WTC11 (cell line): ENCODE measurements at regions not wholly inside any gene's neighbourhood (a gene's known extent, or its start where the extent isn't known, plus 50 kb on each side); places are given as distances from the start of the nearest gene placed in this dataset.

ENCODE experiments used
- ATAC-seq: fragments of 200-7000 bp; cut with Tn5 transposase; 2 replicates; pipeline ENCODE4 v1.10.0; 2021; ENCODE audit warnings: mild to moderate bottlenecking, moderate library complexity
- CTCF ChIA-PET: fragments of 300-600 bp; sonication (Branson Sonifier 250); formaldehyde crosslinking; loops from one replicate; lab custom pipeline; 2021; ENCODE audit warnings: antibody characterized with exemption; lab: Charles Lee
- POLR2A ChIA-PET: fragments of 350-600 bp; sonication (Branson Sonifier 250); formaldehyde crosslinking; loops from one replicate; lab custom pipeline; 2021; ENCODE audit warnings: antibody characterized with exemption; lab: Charles Lee
- DNase-seq: peaks from one replicate; pipeline ENCODE4 v3.0.0; 2021; ENCODE audit warnings: low spot score
- H3K27ac Mint-ChIP-seq: 2 replicates; pipeline ENCODE4 v1.8.0; 2021; ENCODE audit warnings: mixed read lengths
- H3K27me3 Mint-ChIP-seq: 2 replicates; pipeline ENCODE4 v1.8.0; 2021; ENCODE audit warnings: low read depth, mild to moderate bottlenecking, moderate library complexity, mixed read lengths
- H3K36me3 Mint-ChIP-seq: 2 replicates; pipeline ENCODE4 v1.8.0; 2021; ENCODE audit warnings: mixed read lengths
- H3K4me1 Mint-ChIP-seq: 2 replicates; pipeline ENCODE4 v1.8.0; 2022; ENCODE audit warnings: mixed read lengths
- H3K4me3 Mint-ChIP-seq: 2 replicates; pipeline ENCODE4 v1.8.0; 2021; ENCODE audit warnings: mild to moderate bottlenecking, moderate library complexity, mixed read lengths
- H3K9me3 Mint-ChIP-seq: 2 replicates; pipeline ENCODE4 v1.8.0; 2021; ENCODE audit warnings: mixed read lengths
- ATF1 ChIP-seq: sonication (generic); formaldehyde crosslinking; IDR thresholded peaks from 2 replicates; pipeline ENCODE4 v1.8.1; 2023; ENCODE audit warnings: mild to moderate bottlenecking, moderate library complexity, missing genetic modification reagents
- FOXP1 ChIP-seq: sonication (generic); formaldehyde crosslinking; IDR thresholded peaks from 2 replicates; pipeline ENCODE4 v1.8.0; 2022; ENCODE audit warnings: missing genetic modification reagents, mild to moderate bottlenecking, moderate library complexity, borderline replicate concordance
- IRF1 ChIP-seq: sonication (generic); formaldehyde crosslinking; IDR thresholded peaks from 2 replicates; pipeline ENCODE4 v1.8.0; 2023; ENCODE audit warnings: missing genetic modification reagents
- PRDM15 ChIP-seq: sonication (generic); formaldehyde crosslinking; IDR thresholded peaks from 2 replicates; pipeline ENCODE4 v1.8.0; 2022; ENCODE audit warnings: missing genetic modification reagents
- SOX15 ChIP-seq: fragments of 250-450 bp; sonication (Bioruptor Pico); IDR thresholded peaks from 2 replicates; pipeline ENCODE4 v1.9.0; 2021; ENCODE audit warnings: mild to moderate bottlenecking
- ZBTB21 ChIP-seq: sonication (generic); formaldehyde crosslinking; IDR thresholded peaks from 2 replicates; pipeline ENCODE4 v1.8.1; 2023; ENCODE audit warnings: mild to moderate bottlenecking, missing genetic modification reagents, borderline replicate concordance
- ZNF121 ChIP-seq: sonication (generic); formaldehyde crosslinking; IDR thresholded peaks from 2 replicates; pipeline ENCODE4 v1.8.0; 2023; ENCODE audit warnings: missing genetic modification reagents
- ZNF138 ChIP-seq: sonication (generic); formaldehyde crosslinking; conservative IDR thresholded peaks from 2 replicates; pipeline ENCODE4 v1.8.1; 2022; ENCODE audit warnings: mild to moderate bottlenecking, moderate library complexity, missing genetic modification reagents
- ZNF232 ChIP-seq: sonication (generic); formaldehyde crosslinking; IDR thresholded peaks from 2 replicates; pipeline ENCODE4 v1.8.0; 2022; ENCODE audit warnings: mild to moderate bottlenecking, missing genetic modification reagents
- ZNF396 ChIP-seq: fragments of 250-450 bp; sonication (Bioruptor Pico); IDR thresholded peaks from 2 replicates; pipeline ENCODE4 v1.8.0; 2021; ENCODE audit warnings: mild to moderate bottlenecking, moderate library complexity, borderline replicate concordance
- TF ChIP-seq, protein P1 (sequence below): sonication (generic); formaldehyde crosslinking; IDR thresholded peaks from 2 replicates; pipeline ENCODE4 v1.8.0; 2022; ENCODE audit warnings: mild to moderate bottlenecking, missing genetic modification reagents
- TF ChIP-seq, protein P2 (sequence below): sonication (generic); formaldehyde crosslinking; IDR thresholded peaks from 2 replicates; pipeline ENCODE4 v1.8.1; 2023; ENCODE audit warnings: mild to moderate bottlenecking, missing genetic modification reagents, moderate library complexity
- TF ChIP-seq, protein P3 (sequence below): fragments of 250-450 bp; sonication (Bioruptor Pico); IDR thresholded peaks from 2 replicates; pipeline ENCODE4 v1.9.0; 2021; ENCODE audit warnings: mild to moderate bottlenecking

DNA sequence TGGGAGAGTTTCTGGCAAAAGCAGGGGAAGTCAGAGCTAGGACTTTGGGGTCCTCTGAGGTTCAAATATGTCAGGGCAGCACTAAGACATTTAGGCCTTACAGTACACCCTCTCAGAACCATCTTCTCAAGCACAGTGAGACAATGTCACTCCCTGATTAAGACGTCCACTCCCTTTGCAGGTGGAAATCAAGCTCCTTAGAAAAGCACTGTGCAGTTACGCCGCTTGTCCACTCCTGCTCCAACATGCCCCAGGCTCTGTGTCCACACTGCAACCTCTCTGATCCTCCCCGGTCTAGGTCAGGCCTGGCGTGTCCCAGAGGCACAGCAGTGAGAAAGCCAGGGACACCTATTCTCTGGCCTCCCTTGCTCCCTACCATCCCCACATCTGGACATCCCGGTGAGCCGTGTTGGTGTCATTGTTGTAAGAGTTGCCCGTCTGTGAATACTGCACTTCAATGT lies 528.6 kb upstream of the ID2 start (continued):
- TF ChIP-seq, protein P1, sequence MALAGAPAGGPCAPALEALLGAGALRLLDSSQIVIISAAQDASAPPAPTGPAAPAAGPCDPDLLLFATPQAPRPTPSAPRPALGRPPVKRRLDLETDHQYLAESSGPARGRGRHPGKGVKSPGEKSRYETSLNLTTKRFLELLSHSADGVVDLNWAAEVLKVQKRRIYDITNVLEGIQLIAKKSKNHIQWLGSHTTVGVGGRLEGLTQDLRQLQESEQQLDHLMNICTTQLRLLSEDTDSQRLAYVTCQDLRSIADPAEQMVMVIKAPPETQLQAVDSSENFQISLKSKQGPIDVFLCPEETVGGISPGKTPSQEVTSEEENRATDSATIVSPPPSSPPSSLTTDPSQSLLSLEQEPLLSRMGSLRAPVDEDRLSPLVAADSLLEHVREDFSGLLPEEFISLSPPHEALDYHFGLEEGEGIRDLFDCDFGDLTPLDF = no peak
- no peak for TF ChIP-seq ZNF121 (CRISPR knock-in tag)

DNA sequence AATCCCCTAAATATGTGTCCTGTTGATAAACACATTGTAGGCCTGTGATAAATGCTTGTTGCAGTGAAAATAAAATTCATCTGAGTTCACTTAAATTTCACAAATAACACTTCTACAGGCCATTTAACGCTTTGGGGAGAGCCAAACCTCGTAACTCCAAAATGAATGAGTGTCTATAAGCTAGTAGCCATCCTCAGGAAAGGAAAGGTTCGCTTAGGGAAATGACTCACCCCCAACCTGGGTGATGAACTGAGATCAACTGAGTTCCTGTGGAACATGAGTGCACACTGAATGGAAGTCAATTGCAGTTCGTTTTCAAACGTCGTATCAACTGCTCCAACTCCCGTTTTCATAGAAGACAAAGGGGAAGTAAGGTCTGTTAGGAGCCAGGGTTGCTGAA lies 527.6 kb upstream of the ID2 start:
- peaks cover 11% of the 10 kb centered on the region for H3K9me3 Mint-ChIP-seq
- TF ChIP-seq ZNF138 (CRISPR knock-in tag) = no peak
- TF ChIP-seq, all 79 proteins: peak for 0
- H3K36me3 Mint-ChIP-seq = no peaks in the 10 kb centered on the region
- ATAC-seq (no peak), DNase-seq (no peak)
- no peaks in the 10 kb centered on the region for H3K27me3 Mint-ChIP-seq
- no peak overlapping the region for H3K27ac Mint-ChIP-seq
- H3K4me3 Mint-ChIP-seq = no peak overlapping the region
- ChIA-PET CTCF (no interaction called here), POLR2A (no interaction called here)
- peaks cover 26% of the 10 kb centered on the region for H3K4me1 Mint-ChIP-seq

GRCh38 chr2:8154936-8155335 lies 526.9 kb upstream of the ID2 start:
- TF ChIP-seq FOXP1 (CRISPR knock-in tag) (no peak), ATF1 (CRISPR knock-in tag) (no peak), ZNF396 (CRISPR knock-in tag) (no peak), IRF1 (no peak), ZBTB21 (CRISPR knock-in tag) (no peak), ZNF232 (CRISPR knock-in tag) (no peak), ZNF121 (CRISPR knock-in tag) (no peak), SOX15 (no peak), PRDM15 (no peak)
- TF ChIP-seq, protein P2, sequence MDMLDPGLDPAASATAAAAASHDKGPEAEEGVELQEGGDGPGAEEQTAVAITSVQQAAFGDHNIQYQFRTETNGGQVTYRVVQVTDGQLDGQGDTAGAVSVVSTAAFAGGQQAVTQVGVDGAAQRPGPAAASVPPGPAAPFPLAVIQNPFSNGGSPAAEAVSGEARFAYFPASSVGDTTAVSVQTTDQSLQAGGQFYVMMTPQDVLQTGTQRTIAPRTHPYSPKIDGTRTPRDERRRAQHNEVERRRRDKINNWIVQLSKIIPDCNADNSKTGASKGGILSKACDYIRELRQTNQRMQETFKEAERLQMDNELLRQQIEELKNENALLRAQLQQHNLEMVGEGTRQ = no peak
- TF ChIP-seq, protein P3, sequence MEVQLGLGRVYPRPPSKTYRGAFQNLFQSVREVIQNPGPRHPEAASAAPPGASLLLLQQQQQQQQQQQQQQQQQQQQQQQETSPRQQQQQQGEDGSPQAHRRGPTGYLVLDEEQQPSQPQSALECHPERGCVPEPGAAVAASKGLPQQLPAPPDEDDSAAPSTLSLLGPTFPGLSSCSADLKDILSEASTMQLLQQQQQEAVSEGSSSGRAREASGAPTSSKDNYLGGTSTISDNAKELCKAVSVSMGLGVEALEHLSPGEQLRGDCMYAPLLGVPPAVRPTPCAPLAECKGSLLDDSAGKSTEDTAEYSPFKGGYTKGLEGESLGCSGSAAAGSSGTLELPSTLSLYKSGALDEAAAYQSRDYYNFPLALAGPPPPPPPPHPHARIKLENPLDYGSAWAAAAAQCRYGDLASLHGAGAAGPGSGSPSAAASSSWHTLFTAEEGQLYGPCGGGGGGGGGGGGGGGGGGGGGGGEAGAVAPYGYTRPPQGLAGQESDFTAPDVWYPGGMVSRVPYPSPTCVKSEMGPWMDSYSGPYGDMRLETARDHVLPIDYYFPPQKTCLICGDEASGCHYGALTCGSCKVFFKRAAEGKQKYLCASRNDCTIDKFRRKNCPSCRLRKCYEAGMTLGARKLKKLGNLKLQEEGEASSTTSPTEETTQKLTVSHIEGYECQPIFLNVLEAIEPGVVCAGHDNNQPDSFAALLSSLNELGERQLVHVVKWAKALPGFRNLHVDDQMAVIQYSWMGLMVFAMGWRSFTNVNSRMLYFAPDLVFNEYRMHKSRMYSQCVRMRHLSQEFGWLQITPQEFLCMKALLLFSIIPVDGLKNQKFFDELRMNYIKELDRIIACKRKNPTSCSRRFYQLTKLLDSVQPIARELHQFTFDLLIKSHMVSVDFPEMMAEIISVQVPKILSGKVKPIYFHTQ (CRISPR knock-in tag) = no peak
- peaks cover 29% of the 10 kb centered on the region for H3K4me1 Mint-ChIP-seq
- no peaks in the 10 kb centered on the region for H3K36me3 Mint-ChIP-seq
- no peak overlapping the region for H3K27ac Mint-ChIP-seq
- H3K27me3 Mint-ChIP-seq = no peaks in the 10 kb centered on the region
- ATAC-seq (no peak), DNase-seq (no peak)
- no peak overlapping the region for H3K4me3 Mint-ChIP-seq
- ChIA-PET POLR2A (no interaction called here), CTCF (no interaction called here)
- peaks cover 11% of the 10 kb centered on the region for H3K9me3 Mint-ChIP-seq
